ENCODE measurements at regions not wholly inside any gene's neighbourhood (a gene's known extent, or its start where the extent isn't known, plus 50 kb on each side); places are given as distances from the start of the nearest gene placed in this dataset.
A peak's percentile ranks its signal among the peaks of the same experiment; 100 is the strongest.

GRCh38 chr2:120898496-120898895, 162.8 kb downstream of the GLI2 start:
- no peak for DNase-seq (ENCODE audit: low spot score)

GRCh38 chr2:120898961-120899750, 163.5 kb downstream of the GLI2 start:
- DNase-seq (ENCODE audit: low spot score) = no peak

GRCh38 chr2:120899771-120900170, 164.1 kb downstream of the GLI2 start:
- DNase-seq (ENCODE audit: low spot score) = no peak

- no peak for DNase-seq (ENCODE audit: low spot score)
Observed at GRCh38 chr2:120901201-120901600, 165.5 kb downstream of the GLI2 start.

- DNase-seq (ENCODE audit: low spot score) = no peak
Observed at GRCh38 chr2:120902592-120902991, 166.9 kb downstream of the GLI2 start.

GRCh38 chr2:120904379-120904778, 168.7 kb downstream of the GLI2 start:
- DNase-seq (ENCODE audit: low spot score) = no peak

- DNase-seq (ENCODE audit: low spot score) = no peak
Observed at GRCh38 chr2:120904830-120905234, 169.2 kb downstream of the GLI2 start.

GRCh38 chr2:120905298-120905697, 169.6 kb downstream of the GLI2 start:
- DNase-seq (ENCODE audit: low spot score) = no peak

GRCh38 chr2:120905824-120906571, 170.3 kb downstream of the GLI2 start:
- no peak for DNase-seq (ENCODE audit: low spot score)

GRCh38 chr2:120906914-120907313, 171.2 kb downstream of the GLI2 start:
- DNase-seq (ENCODE audit: low spot score) = no peak

GRCh38 chr2:120907822-120908221, 172.2 kb downstream of the GLI2 start:
- no peak for DNase-seq (ENCODE audit: low spot score)

- peak; percentile 41 for DNase-seq (ENCODE audit: low spot score)
Observed at GRCh38 chr2:120908314-120908975, 172.8 kb downstream of the GLI2 start.

- DNase-seq (ENCODE audit: low spot score) = no peak
Observed at GRCh38 chr2:120909102-120909501, 173.4 kb downstream of the GLI2 start.

GRCh38 chr2:120910164-120910563, 174.5 kb downstream of the GLI2 start:
- DNase-seq (ENCODE audit: low spot score) = no peak

- peak; percentile 58 for DNase-seq (ENCODE audit: low spot score)
Observed at GRCh38 chr2:120910956-120911951, 175.6 kb downstream of the GLI2 start.

GRCh38 chr2:120912101-120912985, 176.7 kb downstream of the GLI2 start:
- DNase-seq (ENCODE audit: low spot score) = no peak

GRCh38 chr2:120913972-120914838, 178.5 kb downstream of the GLI2 start:
- no peak for DNase-seq (ENCODE audit: low spot score)

- peak; percentile 72 for DNase-seq (ENCODE audit: low spot score)
Observed at GRCh38 chr2:120914839-120915521, 179.3 kb downstream of the GLI2 start.

GRCh38 chr2:120915670-120916069, 180.0 kb downstream of the GLI2 start:
- no peak for DNase-seq (ENCODE audit: low spot score)
